GM19455 (cell line): ENCODE measurements at regions not wholly inside any gene's neighbourhood (a gene's known extent, or its start where the extent isn't known, plus 50 kb on each side); places are given as distances from the start of the nearest gene placed in this dataset.
"Not testable (repeated sequence)": the region's sequence is repeated elsewhere in the genome, so short reads cannot be mapped to it uniquely, and the experiment has no call there.

Experiments used
- ATAC-seq: cut with Tn5 transposase; IDR thresholded peaks from one replicate; pipeline ENCODE4 v1.9.1; 2021; ENCODE audit not compliant: unreplicated experiment

- ATAC-seq: no peak
These were observed 390.2 kb downstream of the SEC14L1 start for GRCh38 chr17:77531002-77531401.

GRCh38 chr17:77531641-77532040 is 390.9 kb downstream of the SEC14L1 start:
- no peak for ATAC-seq

- ATAC-seq: not testable (repeated sequence)
These were observed 392.9 kb downstream of the SEC14L1 start for GRCh38 chr17:77533697-77534096.

- ATAC-seq: no peak
These were observed 393.4 kb downstream of the SEC14L1 start for GRCh38 chr17:77534137-77534536.

- no peak for ATAC-seq
These were observed 394.7 kb downstream of the SEC14L1 start for GRCh38 chr17:77535435-77535834.

- no peak for ATAC-seq
These were observed 395.1 kb downstream of the SEC14L1 start for GRCh38 chr17:77535892-77536291.

GRCh38 chr17:77537566-77537965 is 396.8 kb downstream of the SEC14L1 start:
- no peak for ATAC-seq

GRCh38 chr17:77540531-77540930 is 399.8 kb downstream of the SEC14L1 start:
- no peak for ATAC-seq

GRCh38 chr17:77540975-77541374 is 400.2 kb downstream of the SEC14L1 start:
- ATAC-seq: no peak

GRCh38 chr17:77542011-77542410 is 401.2 kb downstream of the SEC14L1 start:
- no peak for ATAC-seq

GRCh38 chr17:77542551-77543490 is 402.1 kb downstream of the SEC14L1 start:
- ATAC-seq: no peak

GRCh38 chr17:77543801-77544200 is 403.0 kb downstream of the SEC14L1 start:
- ATAC-seq: no peak

GRCh38 chr17:77544347-77545110 is 403.8 kb downstream of the SEC14L1 start:
- no peak for ATAC-seq

GRCh38 chr17:77546772-77547241 is 406.0 kb downstream of the SEC14L1 start:
- no peak for ATAC-seq

- no peak for ATAC-seq
These were observed 408.2 kb downstream of the SEC14L1 start for GRCh38 chr17:77548967-77549366.

GRCh38 chr17:77549726-77550366 is 408.7 kb upstream of the TNRC6C start:
- no peak for ATAC-seq

- ATAC-seq: no peak
These were observed 404.9 kb upstream of the TNRC6C start for GRCh38 chr17:77553459-77554066.

- ATAC-seq: no peak
These were observed 403.3 kb upstream of the TNRC6C start for GRCh38 chr17:77555121-77555591.

GRCh38 chr17:77555741-77556291 is 402.7 kb upstream of the TNRC6C start:
- ATAC-seq: no peak

- no peak for ATAC-seq
These were observed 402.0 kb upstream of the TNRC6C start for GRCh38 chr17:77556383-77557061.
